NCI-H526 (cell line): ENCODE measurements at regions not wholly inside any gene's neighbourhood (a gene's known extent, or its start where the extent isn't known, plus 50 kb on each side); places are given as distances from the start of the nearest gene placed in this dataset.

Experiments used
- DNase-seq, 2 experiments: peaks; one replicate each; lab custom pipeline; 2025; lab: John Stamatoyannopoulos, UW

DNA sequence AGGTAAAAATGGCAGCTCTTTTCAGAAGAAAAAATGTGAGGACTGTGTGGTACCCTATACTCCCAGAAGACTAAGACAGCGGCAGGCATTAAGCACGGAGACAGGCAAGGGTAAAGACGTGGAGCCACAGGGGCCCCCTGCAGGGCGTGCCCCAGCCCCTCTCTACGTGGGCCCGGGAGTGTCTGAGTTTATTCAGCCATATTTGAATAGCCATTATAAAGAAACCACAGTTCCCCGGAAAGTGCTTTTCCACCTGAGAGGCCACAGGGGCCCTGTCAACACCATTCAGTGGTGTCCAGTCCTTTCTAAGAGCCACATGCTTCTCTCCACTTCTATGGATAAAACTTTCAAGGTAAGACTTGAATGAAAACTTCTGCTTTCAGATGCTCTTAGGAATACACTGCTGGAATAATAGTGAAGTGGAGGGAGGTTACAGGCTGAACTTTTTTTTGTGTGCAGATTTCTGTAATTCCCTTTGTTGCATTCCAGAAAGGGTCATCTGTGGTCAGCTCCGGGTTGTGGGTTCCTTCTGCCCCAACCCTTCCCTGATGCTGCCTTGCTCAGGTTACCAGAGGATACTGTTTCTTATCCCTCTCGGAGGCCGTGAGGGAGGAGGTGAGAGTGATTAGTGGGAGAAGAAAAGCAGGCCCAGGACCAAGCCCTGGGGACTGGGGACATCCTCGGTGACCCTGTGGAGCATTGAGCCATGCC is 58.4 kb downstream of the SLC25A47 start:
- DNase-seq = peak in 1 of 2 experiments; percentile 48

- no peak for DNase-seq
Observed at GRCh38 chr14:100382106-100382455, 58.9 kb downstream of the SLC25A47 start.

DNA sequence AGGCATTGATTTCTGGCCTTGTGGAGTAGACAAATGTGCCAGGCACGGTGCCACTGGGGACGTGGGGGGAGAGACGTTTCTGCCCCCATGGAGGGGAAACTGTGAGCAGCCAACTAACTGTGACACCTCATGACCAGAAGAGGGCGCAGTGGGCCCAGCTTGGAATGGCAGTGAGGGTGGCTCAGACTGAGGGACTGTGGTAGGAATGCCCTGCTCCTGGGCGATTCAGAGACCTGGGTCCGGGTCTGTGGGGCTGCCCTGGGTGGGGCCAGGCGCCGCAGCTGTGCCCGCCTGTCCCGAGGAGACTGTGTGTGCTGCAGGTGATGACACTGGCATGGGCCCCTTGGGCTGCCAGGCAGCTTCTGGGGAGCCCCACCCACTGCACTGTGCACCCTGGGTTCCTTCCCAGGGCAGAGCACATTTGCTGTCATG is 60.6 kb downstream of the SLC25A47 start:
- peak in 1 of 2 experiments; percentile 81 for DNase-seq

DNA sequence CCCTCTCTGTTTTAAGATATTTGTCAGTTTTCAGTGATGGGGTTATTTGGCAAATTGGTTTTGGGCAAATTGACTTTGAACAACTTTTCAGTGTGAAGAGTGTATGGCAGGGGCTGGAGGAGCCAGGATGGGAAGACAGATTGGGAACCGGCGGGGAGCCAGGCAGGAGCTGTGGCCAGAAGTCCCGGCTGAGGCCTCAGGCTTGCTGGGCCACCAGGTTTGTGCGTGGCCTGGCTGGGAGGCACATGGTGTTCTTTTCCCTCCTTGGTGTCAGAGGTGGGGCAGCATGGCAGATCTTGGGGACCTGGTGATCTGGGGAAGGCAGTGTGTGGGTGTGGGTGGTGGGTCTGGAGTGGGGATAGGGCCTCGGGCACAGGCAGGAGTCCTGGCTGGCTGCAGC is 61.1 kb downstream of the SLC25A47 start:
- no peak for DNase-seq

DNA sequence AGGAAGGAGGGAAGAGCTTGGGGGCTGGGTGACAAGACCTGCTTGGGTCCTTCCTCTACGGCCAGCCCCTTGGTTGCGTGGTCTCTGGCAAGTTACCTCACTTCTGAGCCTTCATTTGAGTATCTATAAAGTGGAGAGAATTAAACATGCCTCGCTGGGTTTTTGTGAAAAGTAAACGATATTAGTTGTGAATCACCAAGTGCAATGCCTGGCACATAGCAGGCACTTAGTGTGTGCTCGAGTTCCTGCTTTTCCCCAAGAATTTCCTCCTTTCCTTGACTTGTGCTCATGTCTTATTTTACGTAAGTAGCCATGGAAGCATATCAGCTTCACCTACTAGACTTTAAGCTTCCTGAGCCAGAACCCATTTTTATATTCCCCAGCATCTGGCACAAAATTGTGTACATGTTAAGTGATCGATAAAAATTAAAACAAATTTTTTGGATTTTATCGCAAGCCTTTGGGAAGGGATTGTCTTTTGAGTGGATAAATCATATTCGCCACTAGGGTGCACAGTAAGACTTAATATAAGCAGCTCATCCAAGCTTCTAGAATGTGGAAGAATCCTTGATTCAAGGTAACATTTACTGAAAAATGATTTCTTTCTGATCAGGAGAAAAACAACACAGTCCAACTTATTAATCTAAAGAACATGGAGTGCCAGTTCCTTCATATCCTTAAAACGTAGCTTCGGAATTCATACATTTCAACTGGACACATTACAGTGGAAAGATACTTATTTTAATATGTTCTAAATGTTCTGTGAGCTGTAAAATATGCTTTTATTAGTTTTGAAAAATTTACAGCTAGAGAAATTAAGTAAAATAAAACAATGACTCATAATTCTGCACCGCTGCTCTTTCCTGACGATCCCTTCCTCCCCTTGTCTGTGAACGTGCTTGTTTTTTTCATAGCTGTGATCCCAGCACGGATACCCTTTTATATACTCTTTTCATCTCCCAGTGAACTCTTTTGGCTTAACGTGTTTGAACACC is 62.0 kb downstream of the SLC25A47 start:
- DNase-seq = peak in 1 of 2 experiments; percentile 58

DNA sequence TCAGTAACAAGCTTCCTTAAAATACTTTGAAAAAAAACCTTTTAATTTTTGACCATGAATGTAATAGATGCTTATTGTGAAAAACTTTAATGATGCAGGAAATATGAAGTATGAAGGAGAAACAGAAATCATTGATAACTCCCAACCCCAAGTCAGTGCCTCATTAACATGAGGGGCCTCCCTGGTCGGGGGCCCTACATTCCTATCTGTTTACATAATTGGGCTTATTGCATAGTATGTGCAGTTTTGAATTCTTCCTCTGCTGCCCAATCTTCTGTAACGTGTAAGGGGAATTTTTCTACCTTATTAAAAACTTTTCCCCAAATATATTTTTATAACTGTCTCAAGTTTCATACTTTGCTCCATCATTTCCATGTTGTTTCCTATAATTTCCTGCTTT is 63.0 kb downstream of the SLC25A47 start:
- DNase-seq = no peak

- no peak for DNase-seq
Observed at GRCh38 chr14:100386846-100387245, 63.7 kb downstream of the SLC25A47 start.

- DNase-seq = no peak
Observed at GRCh38 chr14:100387450-100387849, 64.3 kb downstream of the SLC25A47 start.

GRCh38 chr14:100388103-100389054 is 65.2 kb downstream of the SLC25A47 start:
- DNase-seq = peak in 1 of 2 experiments; percentile 33

GRCh38 chr14:100389497-100390104 is 66.5 kb downstream of the SLC25A47 start:
- DNase-seq = no peak

DNA sequence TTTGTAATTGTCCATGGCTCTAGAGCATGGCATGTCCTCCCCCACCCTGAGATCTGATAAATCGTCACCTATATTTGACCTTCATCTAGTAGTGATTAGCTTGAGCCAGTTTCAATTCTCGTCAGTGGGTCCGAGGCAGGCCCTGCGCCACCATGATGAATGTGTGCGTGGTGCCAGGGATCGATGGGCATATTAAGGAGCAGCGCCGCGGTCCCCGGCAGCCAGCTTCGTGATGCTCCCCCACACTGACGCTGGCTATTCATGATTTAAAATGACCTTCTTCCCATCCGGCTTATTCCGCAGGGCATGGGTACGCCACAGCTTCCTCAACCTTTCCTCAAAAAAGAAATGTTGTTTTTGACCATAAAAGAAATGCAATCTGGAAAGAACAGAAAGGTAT is 68.0 kb downstream of the SLC25A47 start:
- no peak for DNase-seq

DNA sequence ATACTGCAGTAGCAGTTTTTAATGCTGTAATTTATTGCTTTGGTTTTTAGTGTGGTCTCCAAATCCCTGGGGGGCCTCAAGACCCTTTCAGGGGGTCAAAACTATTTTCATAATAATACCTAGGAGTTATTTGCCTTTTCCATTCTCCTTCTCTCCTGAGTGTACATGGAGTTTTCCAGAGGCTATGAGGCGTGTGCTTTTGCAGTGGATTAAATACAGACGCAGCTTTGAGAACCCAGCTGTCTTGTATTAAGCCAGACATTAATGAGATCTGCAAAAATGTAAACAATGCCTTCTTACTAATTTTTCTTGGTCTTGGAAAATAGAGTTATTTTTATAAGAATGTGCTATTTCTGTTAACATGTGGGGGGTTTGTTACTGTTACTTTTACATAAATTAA is 68.6 kb downstream of the SLC25A47 start:
- no peak for DNase-seq

DNA sequence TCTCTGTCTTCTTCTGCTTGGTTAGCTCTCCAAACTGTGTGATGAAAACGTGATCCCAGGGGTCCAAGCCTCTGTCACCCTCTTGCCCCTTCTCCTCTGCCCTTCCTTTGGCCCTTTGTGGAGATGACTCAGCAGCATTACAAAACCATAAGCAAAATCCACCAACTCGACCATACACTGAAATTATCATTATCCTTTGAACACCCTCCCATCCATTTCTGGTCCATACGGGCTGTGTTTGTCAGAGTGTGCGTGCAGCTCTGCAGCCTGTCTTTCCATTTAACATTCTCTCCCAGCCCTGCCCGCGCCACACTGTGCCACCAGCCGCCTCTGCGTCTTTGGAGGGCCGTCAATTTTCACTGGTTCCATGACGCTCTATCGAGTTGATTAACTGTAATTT is 69.2 kb downstream of the SLC25A47 start:
- DNase-seq = no peak

DNA sequence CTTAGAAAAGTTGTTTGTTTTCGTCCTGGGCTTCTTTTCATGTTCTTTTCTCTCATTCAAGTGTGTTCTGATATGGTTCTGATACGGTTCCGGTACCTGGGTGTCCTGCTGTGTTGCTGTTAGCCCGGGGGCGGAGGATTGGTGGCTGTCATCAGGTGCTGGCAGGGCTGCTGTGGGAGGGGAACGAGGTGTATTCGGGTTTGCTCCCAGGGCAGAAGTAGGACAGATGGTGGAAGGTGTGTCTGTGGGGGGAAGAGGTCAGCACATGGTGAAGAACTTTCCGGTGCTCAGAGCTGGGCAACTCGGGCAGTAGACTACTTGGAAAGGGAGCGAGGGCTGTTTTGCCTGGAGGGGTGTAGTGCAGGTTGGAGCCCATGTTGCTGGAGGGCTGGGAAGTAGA is 70.2 kb downstream of the SLC25A47 start:
- DNase-seq = no peak

GRCh38 chr14:100393906-100394732 is 71.0 kb downstream of the SLC25A47 start:
- DNase-seq = no peak

GRCh38 chr14:100394886-100395672 is 71.9 kb downstream of the SLC25A47 start:
- no peak for DNase-seq

DNA sequence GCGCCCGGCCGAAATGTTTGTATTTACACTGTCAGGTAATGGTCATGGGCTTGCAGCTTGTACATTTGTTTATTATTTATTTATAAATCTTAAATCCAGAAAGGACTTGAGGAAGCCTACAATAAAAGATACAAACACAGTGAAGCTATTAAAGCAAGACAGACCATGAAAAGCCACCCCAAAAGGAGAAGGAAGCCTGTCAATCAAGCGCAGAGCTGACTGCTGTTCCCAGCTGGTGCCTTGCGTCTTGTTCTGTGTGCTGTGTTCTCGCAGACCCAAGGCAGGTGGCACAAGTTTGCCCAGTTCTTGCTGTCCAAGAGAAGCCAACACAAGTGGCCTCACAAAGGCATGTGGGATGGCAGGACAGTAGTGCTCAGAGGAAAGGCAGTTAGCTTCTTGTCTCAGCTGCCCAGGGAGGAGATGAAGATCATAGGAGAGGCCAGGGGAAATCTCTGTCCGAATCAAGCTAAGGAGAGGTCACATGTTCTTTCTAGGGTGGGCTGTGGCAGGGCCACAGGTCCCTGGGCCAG is 73.2 kb downstream of the SLC25A47 start:
- DNase-seq = no peak

- DNase-seq = no peak
Observed at GRCh38 chr14:100397005-100397404, 73.9 kb downstream of the SLC25A47 start.

DNA sequence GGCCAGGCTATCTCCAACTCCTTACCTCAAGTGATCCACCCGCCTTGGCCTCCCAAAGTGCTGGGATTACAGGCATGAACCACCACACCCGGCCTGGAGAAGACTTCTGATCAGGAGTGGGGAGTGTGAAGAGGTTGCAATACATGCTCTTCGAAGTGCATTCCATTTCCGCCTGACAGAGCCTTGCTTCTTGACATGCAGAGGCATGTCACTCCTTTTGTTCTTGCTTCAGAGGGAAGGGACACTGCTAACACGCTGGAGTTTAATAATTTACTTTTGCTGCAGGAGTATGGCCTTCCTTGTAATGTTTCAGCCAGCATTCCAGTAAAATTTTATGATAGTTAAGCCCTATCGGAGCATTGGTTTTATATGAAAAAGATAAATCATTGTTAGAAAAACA is 74.9 kb downstream of the SLC25A47 start:
- no peak for DNase-seq
